ENCODE measurements at regions not wholly inside any gene's neighbourhood (a gene's known extent, or its start where the extent isn't known, plus 50 kb on each side); places are given as distances from the start of the nearest gene placed in this dataset.

DNA sequence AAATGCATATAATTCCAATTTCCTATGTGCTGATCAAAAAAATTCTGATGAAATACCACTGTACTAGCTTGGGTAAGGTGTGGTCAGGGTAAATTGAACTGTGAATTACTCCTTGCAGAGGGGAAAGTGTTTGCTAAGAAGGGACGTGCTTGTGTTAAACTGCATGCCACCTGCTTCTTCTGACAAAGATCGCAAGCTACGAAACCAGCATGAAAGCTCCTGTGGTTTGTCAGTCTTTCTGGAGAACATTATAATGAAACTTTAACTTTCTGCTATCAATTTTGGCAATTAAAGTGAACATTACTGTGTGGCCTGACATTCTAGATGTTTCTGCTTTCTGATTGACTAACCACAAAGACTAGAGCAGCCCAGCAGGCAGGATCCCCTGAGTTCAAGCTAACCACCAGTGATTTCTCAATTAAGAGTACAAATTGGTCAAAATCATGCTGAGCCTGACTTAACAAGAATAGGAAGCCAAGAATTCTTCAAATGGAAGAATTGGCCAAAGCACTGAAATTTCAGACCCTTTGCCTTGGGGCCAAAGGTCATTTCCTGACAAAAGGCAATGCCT, 239.0 kb downstream of the SLITRK2 start:
- TF ChIP-seq, protein P1, sequence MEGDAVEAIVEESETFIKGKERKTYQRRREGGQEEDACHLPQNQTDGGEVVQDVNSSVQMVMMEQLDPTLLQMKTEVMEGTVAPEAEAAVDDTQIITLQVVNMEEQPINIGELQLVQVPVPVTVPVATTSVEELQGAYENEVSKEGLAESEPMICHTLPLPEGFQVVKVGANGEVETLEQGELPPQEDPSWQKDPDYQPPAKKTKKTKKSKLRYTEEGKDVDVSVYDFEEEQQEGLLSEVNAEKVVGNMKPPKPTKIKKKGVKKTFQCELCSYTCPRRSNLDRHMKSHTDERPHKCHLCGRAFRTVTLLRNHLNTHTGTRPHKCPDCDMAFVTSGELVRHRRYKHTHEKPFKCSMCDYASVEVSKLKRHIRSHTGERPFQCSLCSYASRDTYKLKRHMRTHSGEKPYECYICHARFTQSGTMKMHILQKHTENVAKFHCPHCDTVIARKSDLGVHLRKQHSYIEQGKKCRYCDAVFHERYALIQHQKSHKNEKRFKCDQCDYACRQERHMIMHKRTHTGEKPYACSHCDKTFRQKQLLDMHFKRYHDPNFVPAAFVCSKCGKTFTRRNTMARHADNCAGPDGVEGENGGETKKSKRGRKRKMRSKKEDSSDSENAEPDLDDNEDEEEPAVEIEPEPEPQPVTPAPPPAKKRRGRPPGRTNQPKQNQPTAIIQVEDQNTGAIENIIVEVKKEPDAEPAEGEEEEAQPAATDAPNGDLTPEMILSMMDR (IDR thresholded peaks at IDR 0.05), result no peak
- TF ChIP-seq POLR2A (IDR thresholded peaks at IDR 0.05), result no peak
